ENCODE measurements at regions not wholly inside any gene's neighbourhood (a gene's known extent, or its start where the extent isn't known, plus 50 kb on each side); places are given as distances from the start of the nearest gene placed in this dataset.

GRCh38 chr2:46813680-46814079 lies 101.9 kb downstream of the MCFD2 start:
- H3K9me3 Mint-ChIP-seq: peaks cover 6% of the 10 kb centered on the region
- H3K27ac Mint-ChIP-seq: peak overlapping the region; percentile 92 to 95 (median 95)
- H3K4me3 Mint-ChIP-seq: no peak overlapping the region
- peaks cover 59% of the 10 kb centered on the region for H3K4me1 Mint-ChIP-seq
- TF ChIP-seq CTCF (IDR thresholded peaks at IDR 0.05; ENCODE audit: unreplicated experiment in 3 of 3): no peak
- H3K36me3 Mint-ChIP-seq (ENCODE audit: low read depth): no peaks in the 10 kb centered on the region
- H3K27me3 Mint-ChIP-seq (ENCODE audit: low read depth): peaks cover 9% of the 10 kb centered on the region

GRCh38 chr2:46813020-46813415 lies 102.6 kb downstream of the MCFD2 start:
- no peaks in the 10 kb centered on the region for H3K36me3 Mint-ChIP-seq (ENCODE audit: low read depth)
- peaks cover 55% of the 10 kb centered on the region for H3K4me1 Mint-ChIP-seq
- peaks cover 8% of the 10 kb centered on the region for H3K27me3 Mint-ChIP-seq (ENCODE audit: low read depth)
- peak overlapping the region; percentile 92 to 95 (median 95) for H3K27ac Mint-ChIP-seq
- H3K9me3 Mint-ChIP-seq: peaks cover 8% of the 10 kb centered on the region
- H3K4me3 Mint-ChIP-seq: peak overlapping the region in 2 of 3 experiments; percentile 12 to 36
- TF ChIP-seq CTCF (IDR thresholded peaks at IDR 0.05; ENCODE audit: unreplicated experiment in 3 of 3): no peak
